T47D (cell line): ENCODE measurements at regions not wholly inside any gene's neighbourhood (a gene's known extent, or its start where the extent isn't known, plus 50 kb on each side); places are given as distances from the start of the nearest gene placed in this dataset.

Source experiments
- DNase-seq, 2 experiments: peaks; one replicate each; pipeline versions ENCODE4 v3.0.0 to v3.0.0-alpha.2; 2011 to 2012; ENCODE audit warnings: low read depth in 1 of 2, low spot score in 1 of 2
- JUND ChIP-seq: IDR thresholded peaks from 2 replicates; pipeline ENCODE4 v1.6.1; 2012; ENCODE audit warnings: low read depth
- in situ Hi-C: cut with HindIII; loops from 2 replicates; pipeline ENCODE4 v1.10.0; 2016; ENCODE audit warnings: low sequenced_read_pairs, low pct_unique_long_range_greater_than_20kb

DNA sequence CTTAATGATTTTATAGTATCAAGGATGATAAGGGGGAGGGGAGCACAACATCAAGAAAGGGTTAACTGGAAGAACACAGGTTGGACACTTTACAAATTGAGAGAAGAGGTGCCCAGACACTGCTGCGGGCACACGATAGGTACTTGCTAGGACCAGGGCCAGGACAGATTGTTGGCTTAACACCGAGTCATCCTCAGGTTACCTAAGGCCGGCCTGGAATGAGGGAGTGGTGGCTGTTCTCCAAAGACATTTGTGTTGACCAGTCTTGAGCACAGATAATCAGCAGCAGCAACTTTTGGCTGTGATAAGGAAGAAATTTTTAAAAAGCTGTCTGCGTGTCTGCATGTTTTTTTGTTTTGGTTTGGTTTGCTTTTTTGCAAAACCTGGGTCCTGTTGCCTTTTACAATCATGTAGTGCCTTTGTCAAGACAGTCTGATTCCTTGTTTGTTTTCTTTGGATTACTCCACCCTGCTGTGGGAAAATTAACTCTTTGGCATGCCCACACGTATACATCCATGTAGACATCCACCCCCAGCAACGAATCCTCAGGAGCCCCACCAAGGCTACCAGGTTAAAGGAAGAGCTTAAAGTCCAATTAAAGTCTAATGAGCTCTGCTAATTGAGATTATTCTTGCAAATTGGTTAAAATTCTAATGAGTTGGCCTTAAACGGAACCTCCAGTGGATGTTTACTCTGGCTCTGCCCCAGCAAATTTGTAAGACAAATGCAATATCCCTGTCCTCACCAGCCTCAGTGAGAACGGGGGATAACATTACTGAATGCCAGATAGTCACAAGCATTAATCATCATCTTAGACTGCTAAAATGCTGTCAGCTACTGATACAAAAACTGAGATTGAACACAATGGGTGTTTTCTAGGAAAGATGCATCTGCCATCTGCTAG is 382.3 kb downstream of the ACTL7B start:
- in situ Hi-C loops: no loop called here
- no peak for TF ChIP-seq JUND
- no peak for DNase-seq

DNA sequence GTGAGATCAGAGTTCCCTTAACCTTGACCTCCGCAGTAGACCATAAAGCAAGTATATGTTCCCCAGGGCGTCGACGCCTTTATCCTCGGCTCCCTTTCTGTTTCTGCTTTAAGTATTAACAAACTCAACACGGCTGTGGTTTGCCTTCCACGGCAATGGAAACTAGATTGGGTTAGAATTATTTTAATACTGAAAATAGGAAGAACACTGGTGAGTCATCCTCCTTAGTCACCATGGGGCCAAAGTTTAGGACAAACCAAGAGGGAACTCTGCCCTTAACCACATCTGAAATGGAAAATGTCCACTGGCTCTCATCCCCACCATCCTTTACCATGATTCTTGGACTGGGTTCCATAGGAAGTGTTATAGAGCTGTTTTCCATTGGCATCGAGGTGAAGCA is 386.1 kb downstream of the ACTL7B start:
- in situ Hi-C loops: no loop called here
- no peak for TF ChIP-seq JUND
- DNase-seq: no peak

- DNase-seq: peak in 1 of 2 experiments; percentile 80
- no peak for TF ChIP-seq JUND
- in situ Hi-C loops: no loop called here
Observed at GRCh38 chr9:108468364-108468763, 387.4 kb downstream of the ACTL7B start.

DNA sequence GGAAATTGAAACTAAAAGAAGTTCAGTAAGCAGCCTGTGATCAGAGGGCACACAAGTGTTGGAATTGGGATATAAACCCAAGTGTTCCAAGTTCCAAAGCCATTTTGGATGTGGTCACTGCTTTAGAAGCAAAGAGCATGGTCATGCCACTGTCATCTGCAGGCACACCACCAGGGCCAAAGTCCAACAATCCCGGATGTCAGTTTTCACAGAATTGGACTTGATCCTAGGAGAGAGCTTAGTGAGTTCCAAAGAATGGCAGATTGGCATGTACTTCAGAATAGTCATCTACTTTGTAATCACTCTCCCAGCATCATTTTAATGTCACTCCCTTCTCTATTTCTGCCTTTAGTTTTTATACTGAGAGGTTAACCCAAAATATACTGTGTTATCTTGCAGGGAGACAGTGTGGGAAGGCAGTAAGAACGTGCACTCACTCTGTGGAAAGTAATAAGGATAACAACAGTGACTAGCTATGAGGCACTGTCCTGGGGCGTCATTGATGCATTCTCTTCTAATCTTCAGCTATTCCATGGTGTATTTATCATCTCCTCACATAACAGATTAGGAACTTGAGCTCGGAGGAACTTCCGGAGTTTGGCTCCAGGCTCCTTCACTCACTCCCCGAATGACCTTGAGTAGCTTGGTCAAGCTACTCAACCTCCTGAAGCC is 388.0 kb downstream of the ACTL7B start:
- peak in 1 of 2 experiments; percentile 11 for DNase-seq
- in situ Hi-C loops: no loop called here
- no peak for TF ChIP-seq JUND

GRCh38 chr9:108467161-108467560 is 388.6 kb downstream of the ACTL7B start:
- DNase-seq: no peak
- in situ Hi-C loops: no loop called here
- TF ChIP-seq JUND: no peak

DNA sequence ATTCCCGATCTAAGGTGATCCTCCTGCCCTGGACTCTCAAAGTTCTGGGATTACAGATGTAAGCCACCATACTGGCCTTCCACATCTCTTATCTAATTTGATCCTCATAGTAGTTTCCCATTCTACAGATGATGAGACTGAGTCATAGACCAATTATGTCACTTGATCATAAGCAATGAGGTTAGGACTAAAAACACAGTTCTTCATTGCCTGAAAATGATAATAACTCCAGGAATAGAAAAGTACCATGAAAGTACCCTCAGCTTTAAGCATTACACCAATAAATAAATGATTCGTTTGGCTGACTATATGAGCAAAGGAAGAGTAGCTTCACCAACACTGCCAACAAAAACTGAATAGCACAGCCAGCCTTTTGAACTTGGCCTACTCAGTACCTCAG is 389.5 kb downstream of the ACTL7B start:
- in situ Hi-C loops: no loop called here
- no peak for DNase-seq
- TF ChIP-seq JUND: no peak

DNA sequence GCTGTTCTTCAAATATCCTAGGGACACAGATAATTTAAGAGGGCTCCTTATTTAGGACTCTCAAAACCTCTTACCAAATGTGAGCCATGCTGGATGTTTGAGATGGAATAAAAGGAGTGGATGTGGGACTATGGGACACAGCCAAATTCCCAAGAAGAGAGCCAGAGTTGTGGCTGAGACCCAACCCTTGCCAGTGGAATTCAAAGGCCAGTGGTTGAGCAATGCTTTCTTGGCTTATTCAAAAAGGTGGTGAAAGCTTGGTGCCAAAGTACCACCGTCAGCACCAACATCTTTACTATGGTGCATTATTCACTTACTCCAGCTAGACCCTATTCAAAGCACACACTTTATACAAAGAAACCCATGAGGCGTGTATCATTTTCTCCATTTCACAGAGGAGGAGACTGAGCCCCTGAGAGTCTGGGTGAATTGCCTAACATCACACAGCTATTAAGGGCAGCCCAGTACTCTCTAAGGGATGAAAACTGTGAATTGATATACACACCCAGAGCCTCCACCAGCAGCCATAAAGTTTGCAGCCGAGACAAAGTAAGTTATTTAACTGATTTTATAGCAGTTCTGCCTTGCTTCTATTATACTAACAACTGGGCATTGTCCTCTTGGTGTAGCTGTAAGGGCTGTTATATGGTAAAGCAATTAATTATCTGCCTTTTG is 391.7 kb downstream of the ACTL7B start:
- TF ChIP-seq JUND: no peak
- no peak for DNase-seq
- in situ Hi-C loops: no loop called here

GRCh38 chr9:108456903-108457302 is 398.9 kb downstream of the ACTL7B start:
- DNase-seq: no peak
- in situ Hi-C loops: no loop called here
- no peak for TF ChIP-seq JUND

DNA sequence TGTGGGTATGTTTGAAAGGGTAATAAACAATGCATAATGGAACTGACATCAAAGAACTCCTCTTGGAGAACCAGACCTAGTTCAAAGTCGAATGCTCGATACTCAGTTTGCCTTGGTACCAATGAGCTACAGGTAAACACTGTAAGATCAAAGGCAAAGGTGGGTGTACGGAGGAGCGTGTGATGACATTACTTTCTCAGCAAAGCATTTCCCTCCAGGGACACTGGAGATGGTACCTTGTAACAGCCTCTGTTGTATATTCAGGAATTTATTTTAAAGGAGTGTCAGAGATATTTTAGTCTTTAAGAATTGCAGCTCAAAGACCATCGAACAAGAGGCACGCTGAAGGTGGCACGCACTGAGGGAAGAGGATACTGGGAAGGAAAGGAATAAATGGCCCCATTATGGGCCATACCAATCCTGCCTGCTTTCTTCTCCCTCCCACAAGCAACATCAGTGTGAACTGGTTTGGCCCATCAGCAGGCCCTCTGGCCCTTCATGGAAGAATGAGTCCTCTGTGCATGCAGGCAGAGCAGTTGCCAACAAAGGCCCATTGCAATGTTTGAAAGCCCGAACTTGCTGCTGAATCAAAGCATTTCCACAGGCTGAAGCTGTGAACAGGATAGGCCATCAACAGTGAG is 410.2 kb downstream of the ACTL7B start:
- in situ Hi-C loops: no loop called here

GRCh38 chr9:108444400-108445358 is 411.1 kb downstream of the ACTL7B start:
- in situ Hi-C loops: no loop called here
- TF ChIP-seq JUND: no peak
- DNase-seq: peak; percentile 31 to 74

More for the DNA sequence above, 410.2 kb downstream of the ACTL7B start:
- TF ChIP-seq JUND: no peak
- DNase-seq: no peak

- DNase-seq: no peak
- no peak for TF ChIP-seq JUND
- in situ Hi-C loops: no loop called here
Observed at GRCh38 chr9:108443741-108444140, 412.0 kb downstream of the ACTL7B start.

- TF ChIP-seq JUND: no peak
Observed at GRCh38 chr9:108443019-108443633, 412.7 kb downstream of the ACTL7B start.

More at GRCh38 chr9:108443019-108443633, 412.7 kb downstream of the ACTL7B start:
- no peak for DNase-seq
- in situ Hi-C loops: no loop called here
